ENCODE measurements at regions not wholly inside any gene's neighbourhood (a gene's known extent, or its start where the extent isn't known, plus 50 kb on each side); places are given as distances from the start of the nearest gene placed in this dataset.

DNA sequence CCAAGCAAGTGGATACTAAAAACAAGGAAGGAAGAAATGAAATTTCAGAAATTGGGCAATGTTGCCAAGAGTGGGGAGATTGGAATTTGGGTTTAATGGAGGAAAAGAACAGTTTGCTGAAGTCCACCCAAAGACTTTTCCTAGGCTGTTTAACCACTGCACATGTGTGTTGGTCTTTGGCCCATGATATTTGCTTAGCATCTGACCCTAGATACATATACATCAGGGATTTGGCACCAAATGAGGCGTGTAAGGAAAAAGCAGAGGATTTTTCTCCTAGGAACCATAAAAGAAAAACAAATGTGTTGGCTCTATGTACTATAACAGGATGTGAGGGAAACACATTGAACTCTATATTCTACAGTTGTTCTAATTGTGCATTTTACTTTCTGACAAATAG, 80.7 kb upstream of the CD28 start:
- Histone ChIP-seq H3K4me2 (ENCODE audit: insufficient read depth in 1 of 2, low read depth in 2 of 2, low read length in 2 of 2) (no peak overlapping the region), H3K36me3 (ENCODE audit: control insufficient read depth in 2 of 4, insufficient read depth in 4 of 4, low read length in 3 of 4) (no peaks in the 10 kb centered on the region), H3K27me3 (replicated peaks in 1 of 4; ENCODE audit: control insufficient read depth in 3 of 4, extremely low read depth in 1 of 4, insufficient read depth in 3 of 4, low read length in 3 of 4) (no peaks in the 10 kb centered on the region), H3K9me3 (ENCODE audit: insufficient read depth in 2 of 2, low read depth in 1 of 2, low read length in 1 of 2) (no peaks in the 10 kb centered on the region), H4K5ac (ENCODE audit: insufficient read length, low read depth, low read length) (no peak overlapping the region), H3K79me2 (ENCODE audit: control insufficient read depth in 1 of 2, insufficient read depth in 2 of 2, low read length in 2 of 2) (no peaks in the 10 kb centered on the region), H4K91ac (replicated peaks; ENCODE audit: insufficient read length, low read length) (no peak overlapping the region), H3K4me3 (ENCODE audit: extremely low read depth in 1 of 4, insufficient read depth in 2 of 4, low read depth in 3 of 4, low read length in 4 of 4) (no peak overlapping the region), H3K23ac (ENCODE audit: insufficient read length) (no peak overlapping the region), H3K79me1 (ENCODE audit: low read depth, low read length) (no peaks in the 10 kb centered on the region), H3K18ac (ENCODE audit: extremely low read depth, low read length) (no peak overlapping the region), H2BK12ac (ENCODE audit: low read depth, low read length) (no peak overlapping the region), H3K56ac (replicated peaks; ENCODE audit: insufficient read length, low read depth, low read length) (no peak overlapping the region), H3K23me2 (ENCODE audit: low read depth, low read length) (no peaks in the 10 kb centered on the region), H3K4me1 (replicated peaks in 1 of 4; ENCODE audit: control insufficient read depth in 3 of 4, insufficient read depth in 4 of 4, low read length in 3 of 4) (no peaks in the 10 kb centered on the region), H3K4ac (replicated peaks; ENCODE audit: insufficient read length, low read depth, low read length) (no peak overlapping the region), H3K9ac (replicated peaks in 1 of 4; ENCODE audit: extremely low read depth in 1 of 4, low read depth in 3 of 4, low read length in 3 of 4) (no peak overlapping the region), H2AK5ac (ENCODE audit: low read depth, low read length) (no peak overlapping the region), H3K27ac (ENCODE audit: low read depth, low read length) (no peak overlapping the region), H2BK15ac (ENCODE audit: low read length) (no peak overlapping the region), H2BK20ac (ENCODE audit: low read length) (no peak overlapping the region), H2BK120ac (replicated peaks; ENCODE audit: low read depth, low read length) (no peak overlapping the region), H2BK5ac (ENCODE audit: low read depth, low read length) (no peak overlapping the region), H2AFZ (ENCODE audit: low read length) (no peak overlapping the region), H3K14ac (ENCODE audit: insufficient read length) (no peak overlapping the region), H4K8ac (ENCODE audit: extremely low read depth, insufficient read depth, low read length) (no peak overlapping the region), H4K20me1 (replicated peaks in 1 of 2; ENCODE audit: control insufficient read depth in 1 of 2, insufficient read depth in 2 of 2, low read length in 2 of 2) (no peaks in the 10 kb centered on the region)
- FAIRE-seq = no peak
- CTCF ChIA-PET (ENCODE audit: partially characterized antibody) = no interaction called here
- WGBS, 2 experiments (ENCODE audit: extremely low coverage in 1 of 2, insufficient coverage in 1 of 2, insufficient read length in 1 of 2, insufficient replicate concordance in 2 of 2, low coverage in 1 of 2, low lambda C conversion rate in 2 of 2, missing lambda C conversion rate in 1 of 2) = 79% methylated on average over 1 of the region's 1 CpG; no CpG with 5 or more reads in 1 of the 2 experiments
- no peak for DNase-seq (ENCODE audit: low read depth in 1 of 2, low spot score in 2 of 2)
- POLR2A ChIA-PET (ENCODE audit: partially characterized antibody) = no interaction called here
- TF ChIP-seq SIN3A (conservative IDR thresholded peaks at IDR 0.05 in 1 of 2, IDR thresholded peaks at IDR 0.05 in 1 of 2; ENCODE audit: low read depth in 1 of 2, low read length in 2 of 2) (no peak), SIRT6 (IDR thresholded peaks at IDR 0.05; ENCODE audit: low read length) (no peak), GTF2F1 (IDR thresholded peaks at IDR 0.05; ENCODE audit: borderline replicate concordance, low read depth, low read length) (no peak), TAF7 (optimal IDR thresholded peaks at IDR 0.05; ENCODE audit: borderline replicate concordance, low read depth, low read length) (no peak), SUZ12 (IDR thresholded peaks at IDR 0.05; ENCODE audit: low read length) (no peak), NRF1 (IDR thresholded peaks at IDR 0.05; ENCODE audit: low read depth, low read length) (no peak), SIX5 (IDR thresholded peaks at IDR 0.05; ENCODE audit: low read depth, low read length) (no peak), FOSL1 (IDR thresholded peaks at IDR 0.05; ENCODE audit: insufficient read depth, low read depth, low read length) (no peak), E2F6 (IDR thresholded peaks at IDR 0.05) (no peak), EZH2 (IDR thresholded peaks at IDR 0.05; ENCODE audit: low read depth, low read length, severe bottlenecking) (no peak), CTBP2 (IDR thresholded peaks at IDR 0.05; ENCODE audit: borderline replicate concordance, insufficient read depth, insufficient read length, low read length) (no peak), BCL11A (IDR thresholded peaks at IDR 0.05; ENCODE audit: low read depth in 2 of 2, low read length in 2 of 2) (no peak), EGR1 (IDR thresholded peaks at IDR 0.05; ENCODE audit: borderline replicate concordance, low read depth, low read length) (no peak)
- TF ChIP-seq, protein P1, sequence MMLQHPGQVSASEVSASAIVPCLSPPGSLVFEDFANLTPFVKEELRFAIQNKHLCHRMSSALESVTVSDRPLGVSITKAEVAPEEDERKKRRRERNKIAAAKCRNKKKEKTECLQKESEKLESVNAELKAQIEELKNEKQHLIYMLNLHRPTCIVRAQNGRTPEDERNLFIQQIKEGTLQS (IDR thresholded peaks at IDR 0.05; ENCODE audit: insufficient read depth, low read depth, low read length) = no peak
